ENCODE measurements at regions not wholly inside any gene's neighbourhood (a gene's known extent, or its start where the extent isn't known, plus 50 kb on each side); places are given as distances from the start of the nearest gene placed in this dataset.

DNA sequence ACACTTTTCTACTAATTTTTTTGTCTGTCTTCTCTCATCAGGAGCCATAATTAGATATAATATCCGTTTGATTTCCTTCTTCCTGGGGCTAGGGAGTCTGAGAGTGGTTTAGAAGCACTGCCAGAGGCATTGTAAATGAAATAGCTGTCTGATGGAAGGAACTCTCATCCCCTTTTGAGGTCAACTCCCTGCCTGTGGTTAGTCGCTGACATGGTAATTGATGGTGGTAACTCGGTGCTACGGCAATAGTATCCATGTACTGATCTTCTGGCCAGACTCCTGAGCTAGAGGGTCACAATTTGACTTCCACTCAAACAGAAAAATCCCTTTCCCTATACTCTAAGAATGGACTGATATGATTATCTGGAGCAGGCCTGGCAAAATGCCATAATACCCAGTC, 108.1 kb upstream of the TRPC5 start:
- no peak for TF ChIP-seq EZH2phosphoT487 (IDR thresholded peaks at IDR 0.05; ENCODE audit: low read depth, severe bottlenecking, unreplicated experiment)
- TF ChIP-seq EZH2 (IDR thresholded peaks at IDR 0.05; ENCODE audit: borderline replicate concordance) = no peak

Data from hepatocyte (in vitro differentiated cells).